C4-2B (cell line): ENCODE measurements at regions not wholly inside any gene's neighbourhood (a gene's known extent, or its start where the extent isn't known, plus 50 kb on each side); places are given as distances from the start of the nearest gene placed in this dataset.

Source experiments
- ZFX ChIP-seq: fragments of 450-650 bp; IDR thresholded peaks from 2 replicates; pipeline ENCODE4 v1.6.1; 2017
- TF ChIP-seq, protein P1 (sequence below): fragments of 450-650 bp; conservative IDR thresholded peaks from 2 replicates; pipeline ENCODE4 v1.5.1; 2017; ENCODE audit warnings: mild to moderate bottlenecking

DNA sequence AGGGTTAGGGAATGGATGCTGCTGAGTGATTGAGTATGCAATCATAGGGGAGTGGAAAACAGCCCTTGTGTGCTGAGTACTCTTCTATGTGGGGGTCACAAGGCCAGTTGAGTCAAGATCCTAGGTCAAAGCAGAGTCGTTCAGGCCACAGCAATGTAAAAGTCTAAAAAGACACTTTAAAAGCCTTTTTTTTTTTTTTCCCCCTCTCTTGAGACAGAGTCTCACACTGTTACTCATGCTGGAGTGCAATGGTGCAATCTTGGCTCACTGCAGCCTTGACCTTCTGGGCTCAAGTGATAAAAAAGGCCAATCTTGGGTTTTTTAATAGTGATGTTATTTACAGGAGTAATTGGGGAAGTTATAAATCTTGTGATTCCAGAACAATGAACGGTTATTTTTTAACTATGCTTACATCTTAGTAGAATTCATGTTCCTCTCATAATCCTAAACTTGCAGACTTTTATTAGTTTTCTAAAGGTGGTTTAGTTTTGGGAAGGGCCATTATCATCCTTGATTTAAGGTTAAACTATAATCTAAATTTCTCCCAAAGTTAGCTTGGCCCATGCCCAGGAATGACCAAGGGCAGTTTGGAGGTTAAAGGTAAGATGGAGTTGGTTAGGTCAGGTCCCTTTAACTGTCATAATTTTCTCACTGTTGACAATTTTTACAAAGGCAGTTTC is 82.2 kb upstream of the BMP2K start:
- TF ChIP-seq, protein P1, sequence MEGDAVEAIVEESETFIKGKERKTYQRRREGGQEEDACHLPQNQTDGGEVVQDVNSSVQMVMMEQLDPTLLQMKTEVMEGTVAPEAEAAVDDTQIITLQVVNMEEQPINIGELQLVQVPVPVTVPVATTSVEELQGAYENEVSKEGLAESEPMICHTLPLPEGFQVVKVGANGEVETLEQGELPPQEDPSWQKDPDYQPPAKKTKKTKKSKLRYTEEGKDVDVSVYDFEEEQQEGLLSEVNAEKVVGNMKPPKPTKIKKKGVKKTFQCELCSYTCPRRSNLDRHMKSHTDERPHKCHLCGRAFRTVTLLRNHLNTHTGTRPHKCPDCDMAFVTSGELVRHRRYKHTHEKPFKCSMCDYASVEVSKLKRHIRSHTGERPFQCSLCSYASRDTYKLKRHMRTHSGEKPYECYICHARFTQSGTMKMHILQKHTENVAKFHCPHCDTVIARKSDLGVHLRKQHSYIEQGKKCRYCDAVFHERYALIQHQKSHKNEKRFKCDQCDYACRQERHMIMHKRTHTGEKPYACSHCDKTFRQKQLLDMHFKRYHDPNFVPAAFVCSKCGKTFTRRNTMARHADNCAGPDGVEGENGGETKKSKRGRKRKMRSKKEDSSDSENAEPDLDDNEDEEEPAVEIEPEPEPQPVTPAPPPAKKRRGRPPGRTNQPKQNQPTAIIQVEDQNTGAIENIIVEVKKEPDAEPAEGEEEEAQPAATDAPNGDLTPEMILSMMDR, result no peak
- TF ChIP-seq ZFX, result no peak
